ENCODE measurements at regions not wholly inside any gene's neighbourhood (a gene's known extent, or its start where the extent isn't known, plus 50 kb on each side); places are given as distances from the start of the nearest gene placed in this dataset.

- no peak overlapping the region for H3K4me3 ChIP-seq
- H3K36me3 ChIP-seq, result no peaks in the 10 kb centered on the region
- intact Hi-C loops (cut with DNase I), result no loop called here
- no peak overlapping the region for H3K27ac ChIP-seq
- no peaks in the 10 kb centered on the region for H3K4me1 ChIP-seq (ENCODE audit: insufficient read depth)
- 80 to 90% (median 88%) methylated on average over 10 of the region's 10 CpGs for WGBS, 3 donors
- DNase-seq, result no peak
- H3K27me3 ChIP-seq, result no peaks in the 10 kb centered on the region
- H3K9me3 ChIP-seq, result no peaks in the 10 kb centered on the region
- TF ChIP-seq EP300 (IDR thresholded peaks at IDR 0.05), result no peak
- no peak for TF ChIP-seq CTCF (IDR thresholded peaks at IDR 0.05)
- TF ChIP-seq POLR2A (IDR thresholded peaks at IDR 0.05), result no peak
Measured at GRCh38 chr6:166678426-166678825, 51.4 kb upstream of the RPS6KA2 start.

GRCh38 chr6:166677941-166678340 lies 50.9 kb upstream of the RPS6KA2 start:
- no peak for DNase-seq
- Histone ChIP-seq H3K27ac (no peak overlapping the region), H3K4me1 (ENCODE audit: insufficient read depth) (no peaks in the 10 kb centered on the region), H3K9me3 (no peaks in the 10 kb centered on the region), H3K36me3 (no peaks in the 10 kb centered on the region), H3K4me3 (no peak overlapping the region), H3K27me3 (no peaks in the 10 kb centered on the region)
- intact Hi-C loops (cut with DNase I), result no loop called here
- 92 to 94% (median 92%) methylated on average over 6 of the region's 6 CpGs for WGBS, 3 donors
- no peak for TF ChIP-seq CTCF (IDR thresholded peaks at IDR 0.05)
- no peak for TF ChIP-seq POLR2A (IDR thresholded peaks at IDR 0.05)
- no peak for TF ChIP-seq EP300 (IDR thresholded peaks at IDR 0.05)
